ENCODE measurements at regions not wholly inside any gene's neighbourhood (a gene's known extent, or its start where the extent isn't known, plus 50 kb on each side); places are given as distances from the start of the nearest gene placed in this dataset.
A peak's percentile ranks its signal among the peaks of the same experiment; 100 is the strongest.

DNA sequence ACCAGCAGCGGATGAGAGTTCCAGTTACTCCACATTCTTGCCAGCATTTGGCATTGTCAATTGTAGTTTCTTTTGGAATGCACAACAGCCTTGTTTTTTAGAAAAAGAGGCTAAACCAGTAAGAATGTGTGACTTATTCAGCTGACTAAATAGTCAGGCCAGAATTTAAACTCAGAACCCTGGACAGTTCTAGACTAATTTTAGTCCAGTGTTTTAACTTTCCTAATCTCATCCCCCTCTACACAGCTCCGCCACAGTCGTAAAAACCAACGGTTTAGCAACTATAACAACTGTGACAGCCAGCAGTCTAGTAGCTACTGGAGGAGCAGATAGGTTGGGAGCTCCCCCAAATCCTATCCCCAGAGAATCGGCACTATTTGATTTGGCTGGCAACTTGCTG, 103.7 kb downstream of the FOXD1 start:
- no peak for DNase-seq (ENCODE audit: low read depth)
- H3K4me3 ChIP-seq (ENCODE audit: low read length): no peak overlapping the region
- TF ChIP-seq, protein P1, sequence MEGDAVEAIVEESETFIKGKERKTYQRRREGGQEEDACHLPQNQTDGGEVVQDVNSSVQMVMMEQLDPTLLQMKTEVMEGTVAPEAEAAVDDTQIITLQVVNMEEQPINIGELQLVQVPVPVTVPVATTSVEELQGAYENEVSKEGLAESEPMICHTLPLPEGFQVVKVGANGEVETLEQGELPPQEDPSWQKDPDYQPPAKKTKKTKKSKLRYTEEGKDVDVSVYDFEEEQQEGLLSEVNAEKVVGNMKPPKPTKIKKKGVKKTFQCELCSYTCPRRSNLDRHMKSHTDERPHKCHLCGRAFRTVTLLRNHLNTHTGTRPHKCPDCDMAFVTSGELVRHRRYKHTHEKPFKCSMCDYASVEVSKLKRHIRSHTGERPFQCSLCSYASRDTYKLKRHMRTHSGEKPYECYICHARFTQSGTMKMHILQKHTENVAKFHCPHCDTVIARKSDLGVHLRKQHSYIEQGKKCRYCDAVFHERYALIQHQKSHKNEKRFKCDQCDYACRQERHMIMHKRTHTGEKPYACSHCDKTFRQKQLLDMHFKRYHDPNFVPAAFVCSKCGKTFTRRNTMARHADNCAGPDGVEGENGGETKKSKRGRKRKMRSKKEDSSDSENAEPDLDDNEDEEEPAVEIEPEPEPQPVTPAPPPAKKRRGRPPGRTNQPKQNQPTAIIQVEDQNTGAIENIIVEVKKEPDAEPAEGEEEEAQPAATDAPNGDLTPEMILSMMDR (conservative IDR thresholded peaks at IDR 0.05; ENCODE audit: low read length): no peak

DNA sequence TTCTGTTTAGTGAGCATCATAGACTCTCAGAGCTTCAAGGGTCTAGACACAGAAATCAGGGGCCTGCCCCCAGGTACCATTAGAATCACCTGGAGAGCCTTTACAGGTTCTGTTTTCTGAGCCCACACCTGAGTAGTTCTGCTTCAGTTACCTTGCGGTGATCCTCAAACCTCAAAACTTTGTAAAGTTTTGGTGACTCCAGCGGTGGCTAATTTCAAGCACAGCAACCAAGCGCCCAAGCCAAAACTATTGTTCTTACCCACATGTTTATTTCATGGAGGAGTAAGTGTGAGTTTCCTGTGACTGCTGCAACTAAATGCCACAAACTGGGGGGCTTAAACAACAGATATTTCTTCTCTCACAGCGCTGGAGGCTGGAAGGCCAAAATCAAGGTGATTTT, 108.9 kb downstream of the FOXD1 start:
- TF ChIP-seq, protein P1 (conservative IDR thresholded peaks at IDR 0.05; ENCODE audit: low read length): no peak
- no peak for DNase-seq (ENCODE audit: low read depth)
- H3K4me3 ChIP-seq (ENCODE audit: low read length): no peak overlapping the region

- H3K4me3 ChIP-seq (ENCODE audit: low read length): no peak overlapping the region
- DNase-seq (ENCODE audit: low read depth): no peak
- TF ChIP-seq, protein P1 (conservative IDR thresholded peaks at IDR 0.05; ENCODE audit: low read length): no peak
Observed at GRCh38 chr5:73339051-73339575, 109.5 kb downstream of the FOXD1 start.

GRCh38 chr5:73338256-73339050, 110.1 kb downstream of the FOXD1 start:
- peak; percentile 77 for DNase-seq (ENCODE audit: low read depth)
- H3K4me3 ChIP-seq (ENCODE audit: low read length): no peak overlapping the region
- TF ChIP-seq, protein P1 (conservative IDR thresholded peaks at IDR 0.05; ENCODE audit: low read length): no peak

DNA sequence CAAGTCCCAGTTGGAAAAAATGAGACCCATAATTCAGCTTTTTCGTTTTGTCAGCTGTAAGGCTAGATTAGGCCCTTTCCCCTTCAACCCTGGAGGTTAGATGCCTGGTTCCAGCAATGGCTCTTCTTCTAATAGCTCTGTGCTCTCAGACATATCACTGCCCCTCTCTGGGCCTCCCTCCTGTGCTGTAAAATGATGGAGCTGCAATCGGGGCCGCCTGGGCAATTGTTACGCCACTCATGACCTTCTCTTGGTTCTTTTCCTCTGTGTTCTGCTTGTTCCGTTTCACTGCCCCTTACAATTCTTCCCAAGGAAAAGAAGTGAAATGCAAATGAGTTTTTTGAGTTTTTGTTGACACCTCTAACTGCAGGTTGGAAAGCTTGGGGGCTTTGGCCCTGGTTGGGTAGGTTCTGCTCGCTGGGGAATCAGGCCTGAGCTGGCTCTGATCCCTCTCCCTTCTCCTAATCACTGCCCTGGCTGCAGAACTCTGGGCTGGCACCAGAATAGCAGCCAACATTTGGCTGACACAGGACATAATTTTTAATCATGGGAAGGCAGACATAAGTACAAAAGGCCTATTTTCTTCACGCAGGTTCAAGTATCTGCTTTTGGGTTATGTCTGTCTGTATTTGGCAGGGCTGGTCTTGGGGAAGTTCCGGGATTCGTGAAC, 110.9 kb downstream of the FOXD1 start:
- TF ChIP-seq, protein P1 (conservative IDR thresholded peaks at IDR 0.05; ENCODE audit: low read length): no peak
- DNase-seq (ENCODE audit: low read depth): no peak
- H3K4me3 ChIP-seq (ENCODE audit: low read length): no peak overlapping the region

DNA sequence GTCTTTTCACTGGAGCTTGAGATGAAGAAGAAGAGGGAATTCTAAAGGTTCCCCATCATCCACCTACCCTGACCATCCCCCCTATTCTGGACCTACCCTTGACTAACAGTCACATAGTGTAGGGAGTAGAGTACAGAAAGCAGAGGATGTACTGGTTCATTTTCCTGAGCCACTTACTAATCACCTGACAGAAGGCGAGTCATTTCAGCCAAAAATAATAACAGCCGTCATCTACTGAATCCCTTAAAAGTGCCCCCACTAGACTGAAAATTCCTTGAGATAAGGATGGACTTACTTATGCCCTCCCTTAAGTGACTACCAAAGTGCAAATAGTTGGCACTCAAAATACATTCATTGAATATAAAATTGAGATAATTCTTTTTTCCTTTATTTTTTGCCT, 112.2 kb downstream of the FOXD1 start:
- H3K4me3 ChIP-seq (ENCODE audit: low read length): no peak overlapping the region
- TF ChIP-seq, protein P1 (conservative IDR thresholded peaks at IDR 0.05; ENCODE audit: low read length): no peak
- DNase-seq (ENCODE audit: low read depth): no peak
